CD4-positive, alpha-beta T cell (primary cell): ENCODE measurements at regions not wholly inside any gene's neighbourhood (a gene's known extent, or its start where the extent isn't known, plus 50 kb on each side); places are given as distances from the start of the nearest gene placed in this dataset.

Experiments
- ATAC-seq: fragments of 200-7000 bp; cut with Tn5 transposase; one replicate; pipeline ENCODE4 v1.10.0; 2022; ENCODE audit warnings: mild to moderate bottlenecking; ENCODE audit not compliant: poor library complexity
- CTCF ChIA-PET: fragments of 350-600 bp; sonication (Branson Sonifier 250); formaldehyde crosslinking; loops from one replicate; lab custom pipeline; 2021; ENCODE audit warnings: antibody characterized with exemption, inconsistent platforms; lab: Charles Lee
- POLR2A ChIA-PET: fragments of 350-600 bp; sonication (Branson Sonifier 250); formaldehyde crosslinking; loops from one replicate; lab custom pipeline; 2021; ENCODE audit warnings: antibody characterized with exemption, inconsistent platforms; lab: Charles Lee
- DNase-seq, 14 experiments: peaks; one replicate each; pipeline ENCODE4 v3.0.0-alpha.2; 2013 to 2020; ENCODE audit warnings: mixed read lengths in 2 of 14
- H3K27ac ChIP-seq, 2 donors: one replicate each; pipeline versions ENCODE4 v1.5.1 to v1.7.0; 2013; ENCODE audit warnings: low read length in 2 of 2, low read depth in 1 of 2, mild to moderate bottlenecking in 1 of 2
- H3K27me3 ChIP-seq, 2 experiments: 1 replicate in 1 of 2; 2 replicates in 1 of 2; pipeline versions ENCODE4 v1.6.1 to v1.7.0; 2013; ENCODE audit warnings: low read length in 2 of 2, control low read depth in 1 of 2, mild to moderate bottlenecking in 1 of 2, moderate library complexity in 1 of 2; ENCODE audit not compliant: insufficient read depth in 2 of 2, control insufficient read depth in 1 of 2
- H3K36me3 ChIP-seq: one replicate; pipeline ENCODE4 v1.6.1; 2013; ENCODE audit warnings: low read length, control low read depth; ENCODE audit not compliant: insufficient read depth
- H3K4me1 ChIP-seq: one replicate; pipeline ENCODE4 v1.6.1; 2013; ENCODE audit warnings: low read length, control low read depth; ENCODE audit not compliant: insufficient read depth
- H3K4me3 ChIP-seq: one replicate; pipeline ENCODE4 v1.5.1; 2013; ENCODE audit warnings: mild to moderate bottlenecking, low read length, moderate library complexity
- H3K9me3 ChIP-seq, 2 experiments: 1 replicate in 1 of 2; 2 replicates in 1 of 2; pipeline versions ENCODE4 v1.6.1 to v1.7.0; 2013; ENCODE audit warnings: low read length in 2 of 2, mild to moderate bottlenecking in 2 of 2, control low read depth in 1 of 2, moderate library complexity in 1 of 2; ENCODE audit not compliant: control insufficient read depth in 1 of 2, insufficient read depth in 1 of 2
- H3K27ac Mint-ChIP-seq: one replicate; pipeline ENCODE4 v1.8.0; 2020; ENCODE audit warnings: mixed read lengths
- H3K27me3 Mint-ChIP-seq: one replicate; pipeline ENCODE4 v1.8.0; 2021; ENCODE audit warnings: mixed read lengths
- H3K36me3 Mint-ChIP-seq: one replicate; pipeline ENCODE4 v1.8.0; 2021; ENCODE audit warnings: low read depth, mixed read lengths
- H3K4me1 Mint-ChIP-seq: one replicate; pipeline ENCODE4 v1.8.0; 2021; ENCODE audit warnings: low read depth, mixed read lengths
- H3K4me3 Mint-ChIP-seq: one replicate; pipeline ENCODE4 v1.8.0; 2020; ENCODE audit warnings: mild to moderate bottlenecking, mixed read lengths
- H3K9me3 Mint-ChIP-seq: one replicate; pipeline ENCODE4 v1.8.0; 2020; ENCODE audit warnings: mixed read lengths
- intact Hi-C, 2 experiments: fragments of 100-400 bp; cut with DNase I in 1 of 2; cut with micrococcal nuclease in 1 of 2; formaldehyde crosslinking; loops; one replicate each; pipeline versions ENCODE4 v1.15.1 to v1.9.0; 2023 to 2025; cut with DNase I, micrococcal nuclease
- TF ChIP-seq, protein P1 (sequence below): fragments of 200-600 bp; IDR thresholded peaks from one replicate; pipeline ENCODE4 v1.8.0; 2022; ENCODE audit warnings: antibody characterized with exemption, mild to moderate bottlenecking

GRCh38 chr6:837380-837779 lies 144.4 kb upstream of the EXOC2 start:
- TF ChIP-seq, protein P1, sequence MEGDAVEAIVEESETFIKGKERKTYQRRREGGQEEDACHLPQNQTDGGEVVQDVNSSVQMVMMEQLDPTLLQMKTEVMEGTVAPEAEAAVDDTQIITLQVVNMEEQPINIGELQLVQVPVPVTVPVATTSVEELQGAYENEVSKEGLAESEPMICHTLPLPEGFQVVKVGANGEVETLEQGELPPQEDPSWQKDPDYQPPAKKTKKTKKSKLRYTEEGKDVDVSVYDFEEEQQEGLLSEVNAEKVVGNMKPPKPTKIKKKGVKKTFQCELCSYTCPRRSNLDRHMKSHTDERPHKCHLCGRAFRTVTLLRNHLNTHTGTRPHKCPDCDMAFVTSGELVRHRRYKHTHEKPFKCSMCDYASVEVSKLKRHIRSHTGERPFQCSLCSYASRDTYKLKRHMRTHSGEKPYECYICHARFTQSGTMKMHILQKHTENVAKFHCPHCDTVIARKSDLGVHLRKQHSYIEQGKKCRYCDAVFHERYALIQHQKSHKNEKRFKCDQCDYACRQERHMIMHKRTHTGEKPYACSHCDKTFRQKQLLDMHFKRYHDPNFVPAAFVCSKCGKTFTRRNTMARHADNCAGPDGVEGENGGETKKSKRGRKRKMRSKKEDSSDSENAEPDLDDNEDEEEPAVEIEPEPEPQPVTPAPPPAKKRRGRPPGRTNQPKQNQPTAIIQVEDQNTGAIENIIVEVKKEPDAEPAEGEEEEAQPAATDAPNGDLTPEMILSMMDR: no peak
- Mint-ChIP-seq H3K27ac (no peak overlapping the region), H3K4me1 (no peaks in the 10 kb centered on the region), H3K4me3 (no peak overlapping the region), H3K36me3 (no peaks in the 10 kb centered on the region), H3K27me3 (peaks cover 29% of the 10 kb centered on the region), H3K9me3 (no peaks in the 10 kb centered on the region)
- DNase-seq (no peak), ATAC-seq (no peak)
- no peak overlapping the region for H3K4me3 ChIP-seq
- POLR2A ChIA-PET: no interaction called here
- CTCF ChIA-PET: no interaction called here
- no peaks in the 10 kb centered on the region for H3K36me3 ChIP-seq
- peaks cover 6 to 13% of the 10 kb centered on the region in 2 experiments for H3K27me3 ChIP-seq
- no peak overlapping the region for H3K27ac ChIP-seq
- intact Hi-C loops: no loop called here
- no peaks in the 10 kb centered on the region for H3K4me1 ChIP-seq
- peaks cover 0 to 3% of the 10 kb centered on the region in 2 experiments for H3K9me3 ChIP-seq

- Histone ChIP-seq H3K27ac (no peak overlapping the region), H3K36me3 (no peaks in the 10 kb centered on the region), H3K4me1 (no peaks in the 10 kb centered on the region), H3K9me3 (peaks cover 0 to 3% of the 10 kb centered on the region in 2 experiments), H3K27me3 (peaks cover 6 to 7% of the 10 kb centered on the region in 2 experiments), H3K4me3 (no peak overlapping the region)
- intact Hi-C loops: no loop called here
- ChIA-PET POLR2A (no interaction called here), CTCF (no interaction called here)
- no peak overlapping the region for H3K4me3 Mint-ChIP-seq
- peaks cover 19% of the 10 kb centered on the region for H3K27me3 Mint-ChIP-seq
- ATAC-seq (no peak), DNase-seq (no peak)
- no peaks in the 10 kb centered on the region for H3K9me3 Mint-ChIP-seq
- no peaks in the 10 kb centered on the region for H3K36me3 Mint-ChIP-seq
- H3K27ac Mint-ChIP-seq: no peak overlapping the region
- TF ChIP-seq, protein P1: no peak
- H3K4me1 Mint-ChIP-seq: no peaks in the 10 kb centered on the region
These were observed 143.4 kb upstream of the EXOC2 start for GRCh38 chr6:836276-836853.

GRCh38 chr6:835476-836160 lies 142.7 kb upstream of the EXOC2 start:
- Histone ChIP-seq H3K27me3 (peaks cover 4 to 6% of the 10 kb centered on the region in 2 experiments), H3K36me3 (no peaks in the 10 kb centered on the region), H3K27ac (no peak overlapping the region), H3K4me1 (no peaks in the 10 kb centered on the region), H3K4me3 (no peak overlapping the region), H3K9me3 (peaks cover 0 to 3% of the 10 kb centered on the region in 2 experiments)
- intact Hi-C loops: no loop called here
- ATAC-seq (no peak), DNase-seq (no peak)
- Mint-ChIP-seq H3K27me3 (peaks cover 12% of the 10 kb centered on the region), H3K36me3 (no peaks in the 10 kb centered on the region), H3K27ac (no peak overlapping the region), H3K4me3 (no peak overlapping the region), H3K9me3 (no peaks in the 10 kb centered on the region), H3K4me1 (no peaks in the 10 kb centered on the region)
- CTCF ChIA-PET: no interaction called here
- TF ChIP-seq, protein P1: no peak
- POLR2A ChIA-PET: no interaction called here
